IMR-90 (cell line): ENCODE measurements at regions not wholly inside any gene's neighbourhood (a gene's known extent, or its start where the extent isn't known, plus 50 kb on each side); places are given as distances from the start of the nearest gene placed in this dataset.

Experiments used
- ATAC-seq: fragments of 200-7000 bp; cut with Tn5 transposase; 2 replicates; pipeline ENCODE4 v1.9.1; 2020; ENCODE audit warnings: low read depth, mild to moderate bottlenecking, moderate library complexity
- BruUV-seq: library from RNA; stranded (reverse); fragments of 400-500 nt; replicated peaks from 2 replicates; lab custom pipeline; 2021; lab: Mats Ljungman, UMichigan
- CTCF ChIA-PET: fragments of 300-600 bp; formaldehyde crosslinking; extraction: SDS; loops from one replicate; lab custom pipeline; 2021; ENCODE audit warnings: antibody characterized with exemption; lab: Yijun Ruan, JAX
- POLR2A ChIA-PET: fragments of 300-600 bp; sonication (Branson Sonifier 250); formaldehyde crosslinking; loops from one replicate; lab custom pipeline; 2022; ENCODE audit warnings: antibody characterized with exemption; ENCODE audit not compliant: unreplicated experiment; lab: Charles Lee
- DNase-seq: peaks from one replicate; pipeline ENCODE4 v3.0.0; 2013
- H2AFZ ChIP-seq: replicated peaks from 2 replicates; pipeline ENCODE3; 2013; ENCODE audit warnings: low read length, mild to moderate bottlenecking; ENCODE audit not compliant: poor library complexity
- H2AK5ac ChIP-seq: 2 replicates; pipeline ENCODE4 v1.6.1; 2013; ENCODE audit warnings: low read depth, low read length, inconsistent platforms
- H2AK9ac ChIP-seq: replicated peaks from 2 replicates; pipeline ENCODE3; 2013; ENCODE audit warnings: mild to moderate bottlenecking, low read depth, low read length, moderate library complexity; ENCODE audit not compliant: poor library complexity
- H2BK120ac ChIP-seq: 2 replicates; pipeline ENCODE4 v1.6.1; 2013; ENCODE audit warnings: low read depth, low read length, inconsistent platforms
- H2BK15ac ChIP-seq: 3 replicates; pipeline ENCODE4 v1.6.1; 2013; ENCODE audit warnings: low read depth, low read length, inconsistent platforms
- H2BK20ac ChIP-seq: 2 replicates; pipeline ENCODE4 v1.6.1; 2013; ENCODE audit warnings: low read depth, mild to moderate bottlenecking, inconsistent platforms, low read length, moderate library complexity
- H2BK5ac ChIP-seq: 2 replicates; pipeline ENCODE4 v1.6.1; 2013; ENCODE audit warnings: mild to moderate bottlenecking, low read depth, low read length, inconsistent platforms; ENCODE audit not compliant: poor library complexity, severe bottlenecking
- H3K14ac ChIP-seq: replicated peaks from 2 replicates; pipeline ENCODE4 v1.6.1; 2013; ENCODE audit warnings: low read depth, low read length, inconsistent platforms
- H3K18ac ChIP-seq: 2 replicates; pipeline ENCODE4 v1.6.1; 2013; ENCODE audit warnings: low read depth, low read length, control low read depth
- H3K23ac ChIP-seq: 2 replicates; pipeline ENCODE4 v1.6.1; 2013; ENCODE audit warnings: low read depth, low read length, inconsistent platforms
- H3K27ac ChIP-seq: 2 replicates; pipeline ENCODE4 v1.5.1; 2013; ENCODE audit warnings: mild to moderate bottlenecking, control low read depth, low read length; ENCODE audit not compliant: insufficient read depth
- H3K27me3 ChIP-seq: 2 replicates; pipeline ENCODE4 v1.6.1; 2013; ENCODE audit warnings: low read length; ENCODE audit not compliant: control insufficient read depth, insufficient read depth
- H3K36me3 ChIP-seq: 2 replicates; pipeline ENCODE4 v1.6.1; 2013; ENCODE audit warnings: low read length, mixed read lengths; ENCODE audit not compliant: control insufficient read depth, insufficient read depth
- H3K4ac ChIP-seq: 2 replicates; pipeline ENCODE4 v1.6.1; 2013; ENCODE audit warnings: low read depth, low read length, inconsistent platforms
- H3K4me1 ChIP-seq: 2 replicates; pipeline ENCODE4 v1.6.1; 2013; ENCODE audit warnings: low read length, mixed read lengths; ENCODE audit not compliant: control insufficient read depth, insufficient read depth
- H3K4me2 ChIP-seq: 2 replicates; pipeline ENCODE4 v1.6.1; 2013; ENCODE audit warnings: low read depth, mild to moderate bottlenecking, control low read depth, low read length, moderate library complexity
- H3K4me3 ChIP-seq: 2 replicates; pipeline ENCODE4 v1.5.1; 2013; ENCODE audit warnings: low read depth, mild to moderate bottlenecking, control low read depth, low read length, moderate library complexity; ENCODE audit not compliant: insufficient read depth
- H3K56ac ChIP-seq: 2 replicates; pipeline ENCODE4 v1.6.1; 2013; ENCODE audit warnings: low read length, inconsistent platforms; ENCODE audit not compliant: insufficient read depth; ENCODE audit errors: extremely low read depth
- H3K79me1 ChIP-seq, 2 experiments: 2 replicates each; pipeline ENCODE4 v1.6.1; 2013; ENCODE audit warnings: low read length in 2 of 2, inconsistent platforms in 1 of 2, low read depth in 1 of 2
- H3K9ac ChIP-seq: 2 replicates; pipeline ENCODE4 v1.6.1; 2013; ENCODE audit warnings: low read depth, low read length, control low read depth
- H3K9me1 ChIP-seq: 2 replicates; pipeline ENCODE4 v1.6.1; 2013; ENCODE audit warnings: low read length, inconsistent platforms; ENCODE audit not compliant: insufficient read depth
- H3K9me3 ChIP-seq: 2 replicates; pipeline ENCODE4 v1.6.1; 2013; ENCODE audit warnings: low read length; ENCODE audit not compliant: control insufficient read depth, insufficient read depth
- H4K20me1 ChIP-seq: 2 replicates; pipeline ENCODE4 v1.6.1; 2013; ENCODE audit warnings: low read length, inconsistent platforms; ENCODE audit not compliant: insufficient read depth
- H4K5ac ChIP-seq: 2 replicates; pipeline ENCODE4 v1.6.1; 2013; ENCODE audit warnings: mild to moderate bottlenecking, low read depth, low read length, control low read depth
- H4K8ac ChIP-seq, 2 experiments: 2 replicates each; pipeline ENCODE4 v1.6.1; 2013; ENCODE audit warnings: low read depth in 2 of 2, low read length in 2 of 2, control low read depth in 1 of 2, inconsistent platforms in 1 of 2
- H4K91ac ChIP-seq: 2 replicates; pipeline ENCODE4 v1.6.1; 2013; ENCODE audit warnings: low read depth, low read length, inconsistent platforms; ENCODE audit not compliant: insufficient read depth
- CHD1 ChIP-seq: IDR thresholded peaks from 2 replicates; pipeline ENCODE4 v1.6.1; 2012; ENCODE audit warnings: low read depth, low read length, improper control_type of control experiment
- CTCF ChIP-seq: conservative IDR thresholded peaks from 2 replicates; pipeline ENCODE4 v1.5.1; 2012; ENCODE audit warnings: mild to moderate bottlenecking, low read depth, low read length, improper control_type of control experiment
- FOS ChIP-seq: fragments of 150-350 bp; IDR thresholded peaks from 2 replicates; pipeline ENCODE4 v1.6.1; 2016; ENCODE audit warnings: low read depth, low read length
- MAFK ChIP-seq: IDR thresholded peaks from 2 replicates; pipeline ENCODE4 v1.6.1; 2012; ENCODE audit warnings: low read depth, low read length, improper control_type of control experiment
- MAZ ChIP-seq: IDR thresholded peaks from 2 replicates; pipeline ENCODE4 v1.6.1; 2012; ENCODE audit warnings: low read depth, mild to moderate bottlenecking, low read length, improper control_type of control experiment, moderate library complexity, borderline replicate concordance
- MXI1 ChIP-seq: IDR thresholded peaks from 2 replicates; pipeline ENCODE4 v1.6.1; 2012; ENCODE audit warnings: low read depth, mild to moderate bottlenecking, low read length, moderate library complexity, borderline replicate concordance
- POLR2A ChIP-seq: IDR thresholded peaks from 2 replicates; pipeline ENCODE4 v1.6.1; 2012; ENCODE audit warnings: mild to moderate bottlenecking, low read depth, low read length
- RAD21 ChIP-seq: IDR thresholded peaks from 2 replicates; pipeline ENCODE4 v1.6.1; 2012; ENCODE audit warnings: low read length, improper control_type of control experiment
- RCOR1 ChIP-seq: IDR thresholded peaks from 2 replicates; pipeline ENCODE4 v1.6.1; 2012; ENCODE audit warnings: mild to moderate bottlenecking, low read length, improper control_type of control experiment; ENCODE audit not compliant: insufficient replicate concordance
- RFX5 ChIP-seq: IDR thresholded peaks from 2 replicates; pipeline ENCODE4 v1.8.0; 2012; ENCODE audit warnings: low read depth, mild to moderate bottlenecking, low read length, moderate library complexity
- WGBS, 2 experiments: methylation state at CpG; one replicate each; pipeline versions ENCODE4 v1.1.5 to v1.1.7; 2013; ENCODE audit warnings: missing lambda C conversion rate in 2 of 2; ENCODE audit not compliant: insufficient read length in 1 of 2; ENCODE audit errors: extremely low coverage in 2 of 2; 5-methylcytosine and 5-hydroxymethylcytosine counted together
- dilution Hi-C: fragments of 300-500 bp; cut with HindIII; formaldehyde crosslinking; loops from one replicate; pipeline ENCODE4 v1.14.3; 2018; ENCODE audit warnings: low sequenced_read_pairs; ENCODE audit not compliant: unreplicated experiment
- in situ Hi-C: fragments of 300-500 bp; cut with MboI; formaldehyde crosslinking; loops from 3 replicates; pipeline ENCODE4 v1.14.3; 2019; ENCODE audit warnings: low sequenced_read_pairs, inconsistent platforms, mixed read lengths
- intact Hi-C: fragments of 100-400 bp; cut with micrococcal nuclease; formaldehyde crosslinking; loops from 2 replicates; pipeline ENCODE4 v1.10.0; 2022

- H3K9me3 ChIP-seq = peaks cover 21% of the 10 kb centered on the region
- no peak for ATAC-seq
- H3K4me1 ChIP-seq = no peaks in the 10 kb centered on the region
- no peak overlapping the region for H3K9ac ChIP-seq
- no peak overlapping the region for H3K27ac ChIP-seq
- no peaks in the 10 kb centered on the region for H3K36me3 ChIP-seq
- H4K20me1 ChIP-seq = no peaks in the 10 kb centered on the region; the same call in 1 of the 2 replicates
- H3K23ac ChIP-seq = no peak overlapping the region
- no peaks in the 10 kb centered on the region for H3K27me3 ChIP-seq
- H2BK20ac ChIP-seq = no peak overlapping the region
- H2BK5ac ChIP-seq = no peak overlapping the region
- no peak overlapping the region for H3K56ac ChIP-seq
- intact Hi-C loops (no loop called here), in situ Hi-C loops (no loop called here), dilution Hi-C loops (no loop called here)
- CTCF ChIA-PET = no interaction called here
- DNase-seq = no peak
- H3K18ac ChIP-seq = no peak overlapping the region
- no peak overlapping the region for H4K5ac ChIP-seq
- H2BK120ac ChIP-seq = no peak overlapping the region
- no peak overlapping the region for H2AFZ ChIP-seq
- TF ChIP-seq POLR2A = no peak
- TF ChIP-seq CHD1 = no peak
- TF ChIP-seq CTCF = no peak
- no peak for TF ChIP-seq FOS
- no peak for TF ChIP-seq RCOR1
- TF ChIP-seq MXI1 = no peak
- TF ChIP-seq RAD21 = no peak
- TF ChIP-seq MAFK = no peak
- no peak for TF ChIP-seq RFX5
- no peak for TF ChIP-seq MAZ
- no peak overlapping the region for H2AK9ac ChIP-seq
- no peak overlapping the region for H3K4ac ChIP-seq
- no peak overlapping the region for H4K91ac ChIP-seq
- H3K4me2 ChIP-seq = no peak overlapping the region
- no peaks in the 10 kb centered on the region for H3K9me1 ChIP-seq
- H3K79me1 ChIP-seq = no peaks in the 10 kb centered on the region
- BruUV-seq = no TSS peak
- no peak overlapping the region for H2BK15ac ChIP-seq
- H3K4me3 ChIP-seq = no peak overlapping the region
- no peak overlapping the region for H2AK5ac ChIP-seq
- no peak overlapping the region for H3K14ac ChIP-seq
- no CpG with 5 or more reads among the region's 1 CpG for WGBS, 2 experiments
- POLR2A ChIA-PET = no interaction called here
- H4K8ac ChIP-seq = no peak overlapping the region
Observed at GRCh38 chr1:29565490-29565889, 329.2 kb downstream of the PTPRU start.
